Stomach (tissue), 4 donors: ENCODE measurements at regions not wholly inside any gene's neighbourhood (a gene's known extent, or its start where the extent isn't known, plus 50 kb on each side); places are given as distances from the start of the nearest gene placed in this dataset.

Experiments
- CTCF ChIP-seq, 7 experiments: fragments of 450-650 bp in 4 of 7; fragments of 200-600 bp in 3 of 7; sonication (generic) in 3 of 7; IDR thresholded peaks; one replicate each; pipeline ENCODE4 v1.5.1; 2016 to 2019; ENCODE audit warnings: antibody characterized with exemption in 7 of 7, control low read depth in 2 of 7, mild to moderate bottlenecking in 1 of 7
- POLR2AphosphoS5 ChIP-seq, 3 donors: sonication (generic); formaldehyde crosslinking; IDR thresholded peaks; one replicate each; pipeline ENCODE4 v1.6.1; 2016; ENCODE audit warnings: antibody characterized with exemption in 3 of 3

GRCh38 chr12:63313139-63313538, 162.1 kb upstream of the AVPR1A start:
- TF ChIP-seq POLR2AphosphoS5 (IDR thresholded peaks at IDR 0.05) (no peak), CTCF (IDR thresholded peaks at IDR 0.05) (no peak)
